ENCODE measurements at regions not wholly inside any gene's neighbourhood (a gene's known extent, or its start where the extent isn't known, plus 50 kb on each side); places are given as distances from the start of the nearest gene placed in this dataset.
"Not testable (repeated sequence)": the region's sequence is repeated elsewhere in the genome, so short reads cannot be mapped to it uniquely, and the experiment has no call there.

DNA sequence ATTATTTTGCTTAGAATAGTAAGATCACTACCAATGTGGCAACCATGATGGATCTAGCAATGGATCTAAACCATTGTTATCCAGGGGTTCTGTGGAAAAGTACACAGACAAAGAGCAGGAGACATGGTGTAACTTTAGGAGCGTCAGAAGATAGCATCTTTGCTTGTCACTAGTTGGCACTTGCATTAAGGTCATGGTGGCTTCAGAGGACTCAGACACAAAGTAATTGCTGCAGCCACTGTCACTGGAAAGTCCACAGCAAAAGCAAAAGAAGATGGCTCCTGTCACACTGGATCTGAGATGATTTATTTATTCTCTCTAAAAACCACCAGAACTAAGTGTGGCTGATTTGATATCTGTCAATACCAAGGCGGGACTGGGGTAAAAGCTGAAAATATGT lies 93.3 kb upstream of the PCDH20 start:
- DNase-seq (no peak), ATAC-seq (no peak)
- Histone ChIP-seq H3K27me3 (ENCODE audit: low read depth) (no peaks in the 10 kb centered on the region), H3K27ac (no peak overlapping the region), H3K9me3 (no peaks in the 10 kb centered on the region), H3K4me3 (no peak overlapping the region), H3K4me1 (no peaks in the 10 kb centered on the region), H3K36me3 (no peaks in the 10 kb centered on the region)
- intact Hi-C loops (cut with DNase I) = no loop called here
- no peak for TF ChIP-seq CTCF (IDR thresholded peaks at IDR 0.05)

DNA sequence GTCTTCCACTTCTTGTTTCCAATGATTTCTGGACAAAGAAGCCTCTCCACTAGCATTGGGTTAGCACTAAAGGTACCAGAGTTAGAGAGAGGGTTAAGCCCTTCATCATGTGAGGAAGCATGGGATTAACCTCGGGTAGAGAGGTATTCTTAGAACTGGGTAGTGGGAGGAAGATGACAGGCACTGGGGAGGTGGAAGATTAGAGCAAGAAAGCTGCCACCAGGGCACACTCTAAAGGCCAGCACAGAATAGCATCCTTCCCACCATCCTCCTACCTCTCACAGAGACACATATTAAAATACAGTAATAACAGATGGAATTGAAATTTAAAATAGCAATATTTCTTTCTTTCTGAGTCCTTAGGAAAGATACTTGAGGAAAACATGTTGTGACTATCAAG lies 84.5 kb upstream of the PCDH20 start:
- no peaks in the 10 kb centered on the region for H3K9me3 ChIP-seq
- intact Hi-C loops (cut with DNase I) = no loop called here
- no peak overlapping the region for H3K27ac ChIP-seq
- DNase-seq (no peak), ATAC-seq (no peak)
- H3K4me3 ChIP-seq = no peak overlapping the region
- TF ChIP-seq CTCF (IDR thresholded peaks at IDR 0.05) = no peak
- H3K27me3 ChIP-seq (ENCODE audit: low read depth) = no peaks in the 10 kb centered on the region
- no peaks in the 10 kb centered on the region for H3K36me3 ChIP-seq
- no peaks in the 10 kb centered on the region for H3K4me1 ChIP-seq

DNA sequence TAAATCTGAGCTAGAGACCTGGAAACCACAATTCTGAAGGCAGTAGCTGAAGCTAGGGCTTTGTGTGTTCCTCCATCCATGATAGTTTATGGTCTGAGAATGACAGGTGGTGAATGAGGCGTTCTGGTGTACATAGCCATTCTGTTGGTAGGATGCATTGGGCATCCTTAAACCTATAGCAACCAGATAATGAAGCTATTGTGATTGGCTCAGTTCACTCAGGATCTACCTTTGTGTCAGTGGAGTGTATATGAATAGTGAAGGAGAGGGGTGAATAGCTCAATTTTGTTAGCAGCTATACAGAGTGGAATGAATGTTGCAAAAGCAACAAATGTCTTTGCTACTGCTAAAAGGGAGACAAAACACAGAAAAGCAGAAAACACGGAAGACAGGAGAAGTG lies 80.0 kb upstream of the PCDH20 start:
- ATAC-seq (no peak), DNase-seq (no peak)
- no peak for TF ChIP-seq CTCF (IDR thresholded peaks at IDR 0.05)
- Histone ChIP-seq H3K4me1 (no peaks in the 10 kb centered on the region), H3K27ac (no peak overlapping the region), H3K9me3 (no peaks in the 10 kb centered on the region), H3K36me3 (no peaks in the 10 kb centered on the region), H3K4me3 (no peak overlapping the region), H3K27me3 (ENCODE audit: low read depth) (no peaks in the 10 kb centered on the region)
- intact Hi-C loops (cut with DNase I) = no loop called here

DNA sequence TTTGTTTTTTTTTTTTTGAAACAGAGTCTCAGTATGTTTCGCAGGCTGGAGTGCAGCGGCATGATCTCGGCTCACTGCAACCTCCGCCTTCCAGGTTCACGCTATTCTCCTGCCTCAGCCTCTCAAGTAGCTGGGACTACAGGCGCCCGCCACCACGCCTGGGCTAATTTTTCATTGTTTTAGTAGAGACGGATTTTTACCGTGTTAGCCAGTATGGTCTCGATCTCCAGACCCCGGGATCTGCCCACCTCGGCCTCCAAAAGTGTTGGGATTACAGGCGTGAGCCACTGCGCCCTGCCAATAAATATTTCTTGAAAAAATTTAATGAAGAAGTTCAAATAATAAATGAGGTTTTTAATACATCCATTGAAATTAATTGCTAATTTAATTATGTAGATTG lies 77.9 kb upstream of the PCDH20 start:
- DNase-seq; H3K27me3 ChIP-seq (ENCODE audit: low read depth); ATAC-seq; H3K4me1 ChIP-seq; H3K36me3 ChIP-seq; H3K4me3 ChIP-seq; H3K27ac ChIP-seq; H3K9me3 ChIP-seq; intact Hi-C loops (cut with DNase I): not testable (repeated sequence)

DNA sequence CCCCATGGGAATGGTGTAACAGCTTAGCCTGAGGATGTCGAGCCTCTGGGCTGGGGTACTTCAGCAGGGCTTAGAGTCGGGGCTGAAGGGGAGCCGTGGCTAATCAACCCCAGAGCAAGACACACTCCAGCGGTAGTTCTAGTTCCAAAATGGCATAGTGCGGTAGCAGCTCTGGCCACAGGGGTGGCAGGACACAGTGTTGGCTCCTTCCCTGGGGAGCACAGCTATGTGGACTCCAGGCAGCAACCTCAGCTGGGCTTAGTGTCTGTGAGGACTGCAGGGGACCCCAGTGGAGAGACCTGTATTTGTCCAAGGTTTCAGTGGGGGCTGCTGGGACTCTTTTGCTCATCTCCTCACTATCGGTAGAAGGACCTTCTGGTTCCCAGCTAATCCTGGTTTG lies 70.8 kb upstream of the PCDH20 start:
- DNase-seq (no peak), ATAC-seq (peak in 1 of 2 donors; percentile 17)
- H3K9me3 ChIP-seq = no peaks in the 10 kb centered on the region
- H3K4me1 ChIP-seq = no peaks in the 10 kb centered on the region
- no peak overlapping the region for H3K4me3 ChIP-seq
- no peaks in the 10 kb centered on the region for H3K36me3 ChIP-seq
- no peak for TF ChIP-seq CTCF (IDR thresholded peaks at IDR 0.05)
- H3K27ac ChIP-seq = no peak overlapping the region
- intact Hi-C loops (cut with DNase I) = no loop called here
- no peaks in the 10 kb centered on the region for H3K27me3 ChIP-seq (ENCODE audit: low read depth)

DNA sequence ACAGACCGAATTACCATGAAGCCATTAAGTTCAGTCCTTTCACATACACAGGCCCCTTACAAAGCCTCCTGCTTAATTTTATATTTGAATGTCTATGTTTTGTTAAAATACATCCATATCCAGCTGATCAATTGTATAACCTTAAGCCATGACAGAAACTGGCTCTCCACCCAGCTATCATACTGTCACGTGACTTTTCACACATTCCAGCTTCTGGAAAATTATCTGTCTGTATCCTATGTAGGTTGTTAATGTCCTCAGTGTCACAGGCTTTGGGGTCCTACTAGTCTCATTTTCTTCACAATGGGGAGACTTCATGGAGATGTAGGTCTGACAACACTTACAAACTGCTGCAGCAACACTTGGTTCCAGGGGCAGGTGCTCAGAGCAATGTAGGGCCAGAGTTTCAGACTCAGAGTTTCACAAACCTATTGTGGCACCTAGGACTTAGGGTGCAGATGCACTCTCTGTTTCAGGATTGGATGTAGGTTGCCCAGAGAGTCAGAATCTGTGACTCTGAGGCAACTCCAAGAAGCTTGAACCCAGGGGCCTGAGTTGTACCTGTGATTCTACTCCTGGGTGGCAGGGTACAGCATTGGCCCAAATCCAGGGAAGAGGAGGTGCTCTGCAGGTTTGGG lies 69.6 kb upstream of the PCDH20 start:
- ATAC-seq = no peak

More for the DNA sequence above, 69.6 kb upstream of the PCDH20 start:
- Histone ChIP-seq H3K4me3 (no peak overlapping the region), H3K9me3 (no peaks in the 10 kb centered on the region), H3K4me1 (no peaks in the 10 kb centered on the region), H3K27ac (no peak overlapping the region), H3K27me3 (ENCODE audit: low read depth) (no peaks in the 10 kb centered on the region), H3K36me3 (no peaks in the 10 kb centered on the region)
- intact Hi-C loops (cut with DNase I) = no loop called here
- DNase-seq = no peak
- TF ChIP-seq CTCF (IDR thresholded peaks at IDR 0.05) = no peak

Measured in lower lobe of right lung (tissue), 2 donors.